Esophagus muscularis mucosa (tissue), 4 donors: ENCODE measurements at regions not wholly inside any gene's neighbourhood (a gene's known extent, or its start where the extent isn't known, plus 50 kb on each side); places are given as distances from the start of the nearest gene placed in this dataset.

Experiments
- DNase-seq: peaks from one replicate; pipeline ENCODE4 v3.0.0-alpha.2; 2017; ENCODE audit errors: extremely low spot score
- H3K27ac ChIP-seq, 4 donors: fragments of 200-600 bp; sonication (generic); replicated peaks in 1 of 4; 1 replicate in 3 of 4; 2 replicates in 1 of 4; pipeline ENCODE4 v1.5.1; 2016 to 2019; ENCODE audit warnings: mild to moderate bottlenecking in 1 of 4
- H3K27me3 ChIP-seq, 4 donors: fragments of 200-600 bp; sonication (generic); one replicate each; pipeline versions ENCODE4 v1.5.1 to v1.6.0; 2016 to 2019
- H3K36me3 ChIP-seq, 4 donors: fragments of 200-600 bp; sonication (generic); one replicate each; pipeline ENCODE4 v1.5.1; 2016 to 2019
- H3K4me1 ChIP-seq, 4 donors: fragments of 200-600 bp; sonication (generic); one replicate each; pipeline ENCODE4 v1.5.1; 2016 to 2019
- H3K4me3 ChIP-seq, 4 donors: fragments of 200-600 bp; sonication (generic); 1 replicate in 2 of 4; 2 replicates in 2 of 4; pipeline ENCODE4 v1.5.1; 2016 to 2019; ENCODE audit warnings: mild to moderate bottlenecking in 4 of 4, moderate library complexity in 1 of 4
- H3K9me3 ChIP-seq, 4 donors: fragments of 200-600 bp; sonication (generic); 1 replicate in 3 of 4; 2 replicates in 1 of 4; pipeline ENCODE4 v1.5.1; 2016 to 2019
- EP300 ChIP-seq: sonication (generic); formaldehyde crosslinking; IDR thresholded peaks from one replicate; pipeline ENCODE4 v1.6.1; 2017; ENCODE audit warnings: antibody characterized with exemption
- POLR2A ChIP-seq: fragments of 450-650 bp; IDR thresholded peaks from one replicate; pipeline ENCODE4 v1.6.1; 2017; ENCODE audit warnings: antibody characterized with exemption, moderate library complexity, mild to moderate bottlenecking, low read depth
- POLR2AphosphoS5 ChIP-seq, 2 donors: sonication (generic); formaldehyde crosslinking; IDR thresholded peaks; one replicate each; pipeline ENCODE4 v1.6.1; 2017; ENCODE audit warnings: antibody characterized with exemption in 2 of 2
- WGBS: methylation state at CpG from one replicate; pipeline ENCODE4 v1.1.5; 2018; 5-methylcytosine and 5-hydroxymethylcytosine counted together
- intact Hi-C: fragments of 100-400 bp; cut with DNase I; formaldehyde crosslinking; loops from one replicate; pipeline ENCODE4 v1.15.1; 2023
- TF ChIP-seq, protein P1 (sequence below), 3 experiments: fragments of 200-600 bp in 2 of 3; fragments of 450-650 bp in 1 of 3; sonication (generic) in 2 of 3; IDR thresholded peaks; one replicate each; pipeline ENCODE4 v1.5.1; 2017 to 2019; ENCODE audit warnings: antibody characterized with exemption in 3 of 3, mild to moderate bottlenecking in 2 of 3, moderate library complexity in 1 of 3

GRCh38 chr17:65374966-65375365 is 186.5 kb downstream of the AXIN2 start:
- Histone ChIP-seq H3K9me3 (no peaks in the 10 kb centered on the region), H3K27me3 (peaks cover 0 to 11% (median 0%) of the 10 kb centered on the region in 4 donors), H3K27ac (no peak overlapping the region), H3K36me3 (no peaks in the 10 kb centered on the region), H3K4me1 (no peaks in the 10 kb centered on the region), H3K4me3 (no peak overlapping the region)
- intact Hi-C loops = no loop called here
- DNase-seq = peak; percentile 77
- 89% methylated on average over 3 of the region's 3 CpGs for WGBS
- TF ChIP-seq, protein P1, sequence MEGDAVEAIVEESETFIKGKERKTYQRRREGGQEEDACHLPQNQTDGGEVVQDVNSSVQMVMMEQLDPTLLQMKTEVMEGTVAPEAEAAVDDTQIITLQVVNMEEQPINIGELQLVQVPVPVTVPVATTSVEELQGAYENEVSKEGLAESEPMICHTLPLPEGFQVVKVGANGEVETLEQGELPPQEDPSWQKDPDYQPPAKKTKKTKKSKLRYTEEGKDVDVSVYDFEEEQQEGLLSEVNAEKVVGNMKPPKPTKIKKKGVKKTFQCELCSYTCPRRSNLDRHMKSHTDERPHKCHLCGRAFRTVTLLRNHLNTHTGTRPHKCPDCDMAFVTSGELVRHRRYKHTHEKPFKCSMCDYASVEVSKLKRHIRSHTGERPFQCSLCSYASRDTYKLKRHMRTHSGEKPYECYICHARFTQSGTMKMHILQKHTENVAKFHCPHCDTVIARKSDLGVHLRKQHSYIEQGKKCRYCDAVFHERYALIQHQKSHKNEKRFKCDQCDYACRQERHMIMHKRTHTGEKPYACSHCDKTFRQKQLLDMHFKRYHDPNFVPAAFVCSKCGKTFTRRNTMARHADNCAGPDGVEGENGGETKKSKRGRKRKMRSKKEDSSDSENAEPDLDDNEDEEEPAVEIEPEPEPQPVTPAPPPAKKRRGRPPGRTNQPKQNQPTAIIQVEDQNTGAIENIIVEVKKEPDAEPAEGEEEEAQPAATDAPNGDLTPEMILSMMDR (IDR thresholded peaks at IDR 0.05) = no peak
- TF ChIP-seq POLR2A = no peak
- TF ChIP-seq POLR2AphosphoS5 (IDR thresholded peaks at IDR 0.05) = no peak
- TF ChIP-seq EP300 = no peak

DNA sequence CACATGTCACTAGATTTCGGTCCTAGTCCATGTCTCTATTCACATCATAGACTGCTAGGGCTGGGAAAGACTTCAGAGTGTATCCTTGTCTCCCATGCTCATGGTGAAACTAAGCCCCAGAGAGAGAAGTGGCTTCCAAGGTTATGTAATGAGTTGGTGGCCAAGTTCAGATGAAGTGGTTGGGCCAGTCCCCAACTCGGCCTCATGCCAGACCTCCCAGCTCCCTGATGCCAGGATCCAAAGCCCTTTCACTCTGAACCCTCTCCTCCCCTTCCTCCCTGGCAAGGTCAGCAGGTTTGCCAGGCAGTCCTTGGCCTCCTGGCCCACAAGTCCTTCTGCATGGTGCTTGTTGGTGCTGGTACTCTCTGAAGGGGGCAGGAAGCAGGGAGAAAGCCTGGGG is 189.7 kb downstream of the AXIN2 start:
- WGBS = 67% methylated on average over 2 of the region's 2 CpGs
- peaks cover 0 to 11% (median 0%) of the 10 kb centered on the region in 4 donors for H3K27me3 ChIP-seq
- H3K36me3 ChIP-seq = no peaks in the 10 kb centered on the region

GRCh38 chr17:65370669-65371131 is 190.7 kb downstream of the AXIN2 start:
- no peaks in the 10 kb centered on the region for H3K9me3 ChIP-seq
- no peaks in the 10 kb centered on the region for H3K4me1 ChIP-seq
- intact Hi-C loops = no loop called here
- TF ChIP-seq POLR2AphosphoS5 (IDR thresholded peaks at IDR 0.05) (no peak), EP300 (no peak), POLR2A (no peak)
- TF ChIP-seq, protein P1 (IDR thresholded peaks at IDR 0.05) = no peak
- peaks cover 0 to 11% (median 0%) of the 10 kb centered on the region in 4 donors for H3K27me3 ChIP-seq
- H3K27ac ChIP-seq = no peak overlapping the region
- H3K4me3 ChIP-seq = no peak overlapping the region
- WGBS = 64% methylated on average over 8 of the region's 15 CpGs
- no peaks in the 10 kb centered on the region for H3K36me3 ChIP-seq
- peak; percentile 55 for DNase-seq

More for the DNA sequence above, 189.7 kb downstream of the AXIN2 start:
- TF ChIP-seq POLR2AphosphoS5 (IDR thresholded peaks at IDR 0.05) (no peak), EP300 (no peak), POLR2A (no peak)
- TF ChIP-seq, protein P1 (IDR thresholded peaks at IDR 0.05) = no peak
- no peak for DNase-seq
- Histone ChIP-seq H3K9me3 (no peaks in the 10 kb centered on the region), H3K27ac (no peak overlapping the region), H3K4me1 (no peaks in the 10 kb centered on the region), H3K4me3 (no peak overlapping the region)
- intact Hi-C loops = no loop called here

- WGBS = 74% methylated on average over 4 of the region's 4 CpGs
- peaks cover 0 to 11% (median 0%) of the 10 kb centered on the region in 4 donors for H3K27me3 ChIP-seq
- H3K27ac ChIP-seq = no peak overlapping the region
- no peaks in the 10 kb centered on the region for H3K36me3 ChIP-seq
- H3K4me1 ChIP-seq = no peaks in the 10 kb centered on the region
- no peak overlapping the region for H3K4me3 ChIP-seq
- TF ChIP-seq, protein P1 (IDR thresholded peaks at IDR 0.05) = no peak
- TF ChIP-seq EP300 (no peak), POLR2A (no peak), POLR2AphosphoS5 (IDR thresholded peaks at IDR 0.05) (no peak)
- DNase-seq = peak; percentile 90
- H3K9me3 ChIP-seq = peaks cover 0 to under 1% (median 0%) of the 10 kb centered on the region in 4 donors
- intact Hi-C loops = no loop called here
These were observed 193.1 kb downstream of the AXIN2 start for GRCh38 chr17:65368341-65368740.
